Small intestine (tissue), 7 donors: ENCODE measurements at regions not wholly inside any gene's neighbourhood (a gene's known extent, or its start where the extent isn't known, plus 50 kb on each side); places are given as distances from the start of the nearest gene placed in this dataset.

Source experiments
- DNase-seq, 2 donors: peaks; one replicate each; pipeline versions ENCODE4 v3.0.0 to v3.0.0-alpha.2; 2013
- FAIRE-seq: peaks from 2 replicates; lab custom pipeline; 2012; peaks lifted over from hg19 to GRCh38; lab: Jason Lieb, UNC
- H3K27ac ChIP-seq, 3 donors: one replicate each; pipeline ENCODE4 v1.5.1; 2013; ENCODE audit warnings: low read length in 2 of 3, mild to moderate bottlenecking in 2 of 3, control low read depth in 1 of 3, inconsistent platforms in 1 of 3, low read depth in 1 of 3, moderate library complexity in 1 of 3
- H3K27me3 ChIP-seq, 3 donors: one replicate each; pipeline ENCODE4 v1.6.1; 2013; ENCODE audit warnings: low read length in 3 of 3, inconsistent platforms in 1 of 3; ENCODE audit not compliant: control insufficient read depth in 3 of 3, insufficient read depth in 3 of 3
- H3K36me3 ChIP-seq, 3 donors: one replicate each; pipeline ENCODE4 v1.6.1; 2013; ENCODE audit warnings: low read length in 3 of 3, inconsistent platforms in 1 of 3, low read depth in 1 of 3, mild to moderate bottlenecking in 1 of 3, moderate library complexity in 1 of 3; ENCODE audit not compliant: control insufficient read depth in 3 of 3, insufficient read depth in 2 of 3
- H3K4me1 ChIP-seq, 3 donors: one replicate each; pipeline ENCODE4 v1.6.1; 2013; ENCODE audit warnings: low read length in 2 of 3, inconsistent platforms in 1 of 3, low read depth in 1 of 3, mild to moderate bottlenecking in 1 of 3, moderate library complexity in 1 of 3; ENCODE audit not compliant: control insufficient read depth in 3 of 3, insufficient read depth in 2 of 3
- H3K4me3 ChIP-seq, 3 donors: one replicate each; pipeline ENCODE4 v1.5.1; 2013; ENCODE audit warnings: low read length in 3 of 3, control low read depth in 1 of 3, inconsistent platforms in 1 of 3, low read depth in 1 of 3, mild to moderate bottlenecking in 1 of 3, moderate library complexity in 1 of 3
- H3K9me3 ChIP-seq, 2 donors: one replicate each; pipeline ENCODE4 v1.6.1; 2013; ENCODE audit warnings: low read depth in 1 of 2, low read length in 1 of 2; ENCODE audit not compliant: control insufficient read depth in 2 of 2, insufficient read depth in 1 of 2
- WGBS, 3 donors: extraction: QIAGEN DNeasy Blood & Tissue Kit; methylation state at CpG; one replicate each; pipeline ENCODE4 v1.1.7; 2013; 5-methylcytosine and 5-hydroxymethylcytosine counted together
- donor health status: healthy with polysubstance abuse.
- donor health status: control.
- donor health status: control.
- donor health status: Bipolar disorder and iron deficiency.
- donor health status: healthy.

DNA sequence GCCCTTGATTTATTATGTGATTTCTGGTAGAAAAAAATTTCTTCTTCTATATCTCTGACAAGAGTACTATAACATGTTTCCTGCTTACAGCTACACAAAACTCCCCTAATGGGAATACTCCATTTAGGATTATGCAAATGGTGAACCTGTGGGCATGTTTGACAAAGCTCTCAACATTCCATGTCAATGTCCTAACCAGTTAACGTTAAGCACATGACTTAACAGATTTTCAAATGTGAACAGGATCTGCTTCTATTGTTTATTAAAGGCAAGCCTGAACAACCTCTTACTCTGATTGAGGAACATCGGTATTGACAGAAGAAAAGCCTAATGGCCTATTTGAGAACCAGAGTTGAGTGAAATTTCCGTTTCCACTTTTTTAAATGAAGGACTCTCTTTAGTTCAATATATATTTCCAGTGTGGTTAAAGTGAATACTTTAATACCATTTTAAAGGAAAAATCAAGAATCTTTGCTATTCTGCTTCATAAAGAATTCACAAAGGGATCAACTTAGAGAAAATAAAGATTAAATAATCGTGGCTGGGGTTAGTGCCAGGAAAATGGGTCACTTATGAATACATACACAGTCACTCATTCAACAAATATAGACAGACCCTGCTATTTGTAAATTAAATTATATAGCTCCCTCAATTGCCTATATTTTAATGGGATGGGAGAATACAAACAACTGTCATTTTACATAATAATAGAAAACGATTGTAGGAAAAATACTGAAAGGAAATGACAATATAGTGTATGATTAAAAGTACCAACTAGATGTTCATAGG, 300.3 kb upstream of the CBLB start:
- H3K27ac ChIP-seq: no peak overlapping the region
- no peaks in the 10 kb centered on the region for H3K9me3 ChIP-seq
- WGBS, 3 donors: 83 to 89% (median 86%) methylated on average over 5 of the region's 5 CpGs
- no peaks in the 10 kb centered on the region for H3K27me3 ChIP-seq
- FAIRE-seq (no peak), DNase-seq (no peak)
- no peaks in the 10 kb centered on the region for H3K36me3 ChIP-seq
- H3K4me1 ChIP-seq: peaks cover 0 to 2% (median 0%) of the 10 kb centered on the region in 3 donors
- no peak overlapping the region for H3K4me3 ChIP-seq

- no peak overlapping the region for H3K4me3 ChIP-seq
- H3K27me3 ChIP-seq: no peaks in the 10 kb centered on the region
- no peak for FAIRE-seq
- DNase-seq: no peak
- 90 to 100% (median 93%) methylated on average over 1 of the region's 1 CpG for WGBS, 3 donors
- peaks cover 0 to 2% (median 0%) of the 10 kb centered on the region in 3 donors for H3K4me1 ChIP-seq
- H3K9me3 ChIP-seq: no peaks in the 10 kb centered on the region
- no peaks in the 10 kb centered on the region for H3K36me3 ChIP-seq
- no peak overlapping the region for H3K27ac ChIP-seq
Measured at GRCh38 chr3:106170636-106171035, 301.8 kb upstream of the CBLB start.

GRCh38 chr3:106172101-106172500, 303.3 kb upstream of the CBLB start:
- Histone ChIP-seq H3K4me3 (no peak overlapping the region), H3K27ac (no peak overlapping the region), H3K9me3 (no peaks in the 10 kb centered on the region), H3K36me3 (no peaks in the 10 kb centered on the region), H3K4me1 (peaks cover 0 to 2% (median 0%) of the 10 kb centered on the region in 3 donors), H3K27me3 (no peaks in the 10 kb centered on the region)
- DNase-seq (no peak), FAIRE-seq (no peak)
- 88 to 92% (median 92%) methylated on average over 4 of the region's 4 CpGs for WGBS, 3 donors

DNA sequence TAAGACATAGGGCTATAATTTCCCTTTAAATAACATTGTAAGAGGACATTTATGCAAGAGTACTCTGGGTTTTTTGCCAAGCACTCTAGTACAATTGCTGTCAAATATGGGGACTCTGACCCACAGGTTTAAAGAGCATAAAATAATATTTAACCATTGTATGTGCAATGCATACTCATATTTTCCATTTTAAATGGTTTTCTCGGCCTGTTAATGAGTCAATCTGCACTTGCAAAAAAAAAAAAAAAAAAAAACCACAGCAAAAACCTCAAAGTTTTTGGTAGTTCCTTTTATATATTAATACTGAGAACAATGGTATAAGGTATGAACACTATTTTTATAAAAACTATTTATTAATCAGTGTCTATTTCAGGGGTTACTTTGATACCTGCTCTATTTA, 304.0 kb upstream of the CBLB start:
- FAIRE-seq: peak; percentile 49
- Histone ChIP-seq H3K4me3 (no peak overlapping the region), H3K27ac (no peak overlapping the region), H3K4me1 (peaks cover 0 to 2% (median 0%) of the 10 kb centered on the region in 3 donors), H3K9me3 (no peaks in the 10 kb centered on the region), H3K36me3 (no peaks in the 10 kb centered on the region), H3K27me3 (no peaks in the 10 kb centered on the region)
- WGBS, 3 donors: 9 to 44% (median 10%) methylated on average over 1 of the region's 1 CpG
- peak; percentile 37 to 61 for DNase-seq

GRCh38 chr3:106175276-106175675, 306.5 kb upstream of the CBLB start:
- 86 to 97% (median 87%) methylated on average over 1 of the region's 1 CpG for WGBS, 3 donors
- Histone ChIP-seq H3K27ac (no peak overlapping the region), H3K4me1 (peaks cover 0 to 2% (median 0%) of the 10 kb centered on the region in 3 donors), H3K36me3 (no peaks in the 10 kb centered on the region), H3K27me3 (no peaks in the 10 kb centered on the region), H3K4me3 (no peak overlapping the region), H3K9me3 (no peaks in the 10 kb centered on the region)
- no peak for FAIRE-seq
- DNase-seq: no peak

- FAIRE-seq: no peak
- H3K27me3 ChIP-seq: no peaks in the 10 kb centered on the region
Measured at GRCh38 chr3:106176734-106177133, 307.9 kb upstream of the CBLB start.

DNA sequence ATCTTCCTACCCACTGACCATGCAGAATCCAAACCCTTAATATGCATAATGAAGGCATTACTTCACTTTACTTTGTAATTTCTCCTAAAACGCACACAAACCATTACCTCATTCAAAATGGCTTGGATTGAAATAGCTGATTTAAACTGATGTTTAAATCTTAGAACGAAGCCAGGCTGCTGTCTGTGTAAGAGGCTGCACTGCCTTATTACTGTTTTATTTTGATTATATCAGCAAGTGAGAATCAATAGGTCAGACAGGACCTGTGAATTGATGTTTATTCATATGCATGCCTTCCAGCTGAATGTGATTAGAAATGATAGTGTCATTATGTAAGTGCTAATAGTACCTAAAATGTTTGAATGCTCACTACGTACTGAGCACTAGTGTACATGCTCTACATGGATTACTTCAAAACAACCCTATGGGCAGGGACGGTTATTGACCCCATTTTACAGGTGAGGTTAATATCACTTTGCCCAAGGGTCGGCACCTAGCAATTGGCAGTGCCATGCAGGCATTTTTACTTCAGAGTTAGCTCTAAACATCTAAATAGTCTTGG, 314.2 kb upstream of the CBLB start:
- Histone ChIP-seq H3K27ac (no peak overlapping the region), H3K9me3 (no peaks in the 10 kb centered on the region), H3K36me3 (no peaks in the 10 kb centered on the region), H3K4me1 (no peaks in the 10 kb centered on the region), H3K4me3 (no peak overlapping the region), H3K27me3 (no peaks in the 10 kb centered on the region)
- no peak for FAIRE-seq
- 77 to 88% (median 80%) methylated on average over 5 of the region's 5 CpGs for WGBS, 3 donors
- DNase-seq: no peak

More at GRCh38 chr3:106176734-106177133, 307.9 kb upstream of the CBLB start:
- no peaks in the 10 kb centered on the region for H3K9me3 ChIP-seq
- DNase-seq: peak in 1 of 2 donors; percentile 24
- H3K27ac ChIP-seq: peak overlapping the region in 1 of 3 donors; percentile 16
- WGBS, 3 donors: 26 to 52% (median 42%) methylated on average over 3 of the region's 3 CpGs
- H3K4me3 ChIP-seq: no peak overlapping the region
- no peaks in the 10 kb centered on the region for H3K36me3 ChIP-seq
- H3K4me1 ChIP-seq: peaks cover 0 to 2% (median 0%) of the 10 kb centered on the region in 3 donors

DNA sequence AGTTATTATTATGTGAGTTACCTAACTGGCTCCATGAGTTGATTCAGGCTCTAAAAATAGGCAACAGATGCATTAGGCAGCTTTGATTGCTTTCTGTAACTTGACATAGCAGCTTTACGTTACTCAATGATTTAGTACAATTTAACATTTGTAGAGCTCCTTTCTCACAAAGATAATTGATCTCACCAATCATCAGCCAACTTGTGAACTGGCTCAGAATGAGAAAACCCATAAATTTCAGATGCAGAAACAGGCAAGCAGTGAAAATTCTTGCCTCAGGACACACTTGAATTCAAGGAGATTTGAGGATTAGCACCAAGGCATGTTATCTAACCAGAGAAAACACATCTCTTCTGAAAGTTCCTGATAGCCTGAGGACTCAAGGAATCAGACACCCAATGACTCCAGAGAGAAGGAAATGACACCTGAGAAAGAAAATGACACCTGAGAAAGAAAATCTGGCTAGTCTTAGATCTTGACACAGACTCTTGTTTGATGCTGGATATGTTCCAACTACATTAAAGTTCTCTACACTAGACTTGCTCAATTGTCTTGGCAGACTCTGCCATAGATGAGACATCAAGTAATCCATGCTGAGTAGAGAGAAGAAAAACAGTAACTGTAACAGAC, 315.1 kb upstream of the CBLB start:
- no peak overlapping the region for H3K27ac ChIP-seq
- 81 to 95% (median 91%) methylated on average over 1 of the region's 1 CpG for WGBS, 3 donors
- H3K9me3 ChIP-seq: no peaks in the 10 kb centered on the region
- no peaks in the 10 kb centered on the region for H3K36me3 ChIP-seq
- H3K27me3 ChIP-seq: no peaks in the 10 kb centered on the region
- DNase-seq (no peak), FAIRE-seq (no peak)
- no peaks in the 10 kb centered on the region for H3K4me1 ChIP-seq
- H3K4me3 ChIP-seq: no peak overlapping the region
